H1 (cell line): ENCODE measurements at regions not wholly inside any gene's neighbourhood (a gene's known extent, or its start where the extent isn't known, plus 50 kb on each side); places are given as distances from the start of the nearest gene placed in this dataset.

Source experiments
- CTCF ChIA-PET: fragments of 300-600 bp; sonication (Branson Sonifier 250); formaldehyde crosslinking; loops from one replicate; lab custom pipeline; 2021; ENCODE audit not compliant: partially characterized antibody; lab: Charles Lee
- POLR2A ChIA-PET: fragments of 300-600 bp; sonication (Branson Sonifier 250); formaldehyde crosslinking; loops from one replicate; lab custom pipeline; 2021; ENCODE audit warnings: inconsistent platforms; ENCODE audit not compliant: partially characterized antibody; lab: Charles Lee
- DNase-seq, 2 experiments: peaks; one replicate each; pipeline versions ENCODE4 v3.0.0 to v3.0.0-alpha.2; 2010 to 2022; ENCODE audit warnings: low spot score in 2 of 2, low read depth in 1 of 2, mixed read lengths in 1 of 2
- FAIRE-seq: peaks from 2 replicates; lab custom pipeline; 2011; peaks lifted over from hg19 to GRCh38; lab: Jason Lieb, UNC
- H2AFZ ChIP-seq: 2 replicates; pipeline ENCODE4 v1.8.1; 2012; ENCODE audit warnings: low read length, inconsistent platforms
- H2AK5ac ChIP-seq: 2 replicates; pipeline ENCODE4 v1.6.1; 2013; ENCODE audit warnings: low read depth, low read length
- H2BK120ac ChIP-seq: replicated peaks from 2 replicates; pipeline ENCODE3; 2013; ENCODE audit warnings: low read depth, low read length, inconsistent platforms
- H2BK12ac ChIP-seq: 2 replicates; pipeline ENCODE4 v1.6.1; 2013; ENCODE audit warnings: low read depth, low read length
- H2BK15ac ChIP-seq: 2 replicates; pipeline ENCODE4 v1.6.1; 2013; ENCODE audit warnings: low read length
- H2BK20ac ChIP-seq: 2 replicates; pipeline ENCODE4 v1.6.1; 2013; ENCODE audit warnings: low read length
- H2BK5ac ChIP-seq: 2 replicates; pipeline ENCODE4 v1.6.1; 2013; ENCODE audit warnings: low read depth, low read length
- H3K14ac ChIP-seq: 2 replicates; pipeline ENCODE4 v1.6.1; 2013; ENCODE audit warnings: inconsistent platforms; ENCODE audit not compliant: insufficient read length
- H3K18ac ChIP-seq: 2 replicates; pipeline ENCODE4 v1.6.1; 2013; ENCODE audit warnings: low read length; ENCODE audit errors: extremely low read depth
- H3K23ac ChIP-seq: 2 replicates; pipeline ENCODE4 v1.6.1; 2013; ENCODE audit warnings: inconsistent platforms; ENCODE audit not compliant: insufficient read length
- H3K23me2 ChIP-seq: 2 replicates; pipeline ENCODE4 v1.6.1; 2013; ENCODE audit warnings: low read depth, low read length
- H3K27ac ChIP-seq: 2 replicates; pipeline ENCODE4 v1.6.1; 2011; ENCODE audit warnings: low read depth, low read length, inconsistent platforms
- H3K27me3 ChIP-seq, 4 experiments: replicated peaks in 1 of 4; 1 replicate in 1 of 4; 2 replicates in 3 of 4; pipeline versions ENCODE4 v1.6.1 to v1.8.1; 2011 to 2013; ENCODE audit warnings: low read length in 3 of 4, mild to moderate bottlenecking in 3 of 4, inconsistent platforms in 2 of 4, mixed read lengths in 2 of 4, moderate library complexity in 1 of 4; ENCODE audit not compliant: control insufficient read depth in 3 of 4, insufficient read depth in 3 of 4; ENCODE audit errors: extremely low read depth in 1 of 4
- H3K36me3 ChIP-seq, 4 experiments: 2 replicates each; pipeline versions ENCODE4 v1.6.1 to v1.8.1; 2011 to 2013; ENCODE audit warnings: mild to moderate bottlenecking in 4 of 4, low read length in 3 of 4, moderate library complexity in 2 of 4, control low read depth in 1 of 4, inconsistent platforms in 1 of 4; ENCODE audit not compliant: insufficient read depth in 4 of 4, control insufficient read depth in 2 of 4
- H3K4ac ChIP-seq: replicated peaks from 2 replicates; pipeline ENCODE3; 2013; ENCODE audit warnings: low read length, low read depth, mixed read lengths, inconsistent platforms; ENCODE audit not compliant: insufficient read length
- H3K4me1 ChIP-seq, 4 experiments: replicated peaks in 1 of 4; 1 replicate in 1 of 4; 2 replicates in 3 of 4; pipeline versions ENCODE4 v1.6.1 to v1.8.1; 2011 to 2013; ENCODE audit warnings: low read length in 3 of 4, inconsistent platforms in 2 of 4, mixed read lengths in 1 of 4; ENCODE audit not compliant: insufficient read depth in 4 of 4, control insufficient read depth in 3 of 4
- H3K4me2 ChIP-seq, 2 experiments: 2 replicates each; pipeline versions ENCODE4 v1.6.1 to v1.8.1; 2011 to 2013; ENCODE audit warnings: low read depth in 2 of 2, low read length in 2 of 2, control low read depth in 1 of 2, inconsistent platforms in 1 of 2, mild to moderate bottlenecking in 1 of 2; ENCODE audit not compliant: insufficient read depth in 1 of 2
- H3K4me3 ChIP-seq, 4 experiments: fragments of 200-600, 300-600 bp in 1 of 4; sonication (generic), shearing (Covaris generic), sonication (Bioruptor Twin) in 1 of 4; 2 replicates each; pipeline versions ENCODE4 v1.5.1 to v1.8.1; 2011 to 2016; ENCODE audit warnings: low read length in 4 of 4, low read depth in 3 of 4, control low read depth in 2 of 4, inconsistent platforms in 2 of 4, mild to moderate bottlenecking in 2 of 4, mixed read lengths in 1 of 4, moderate library complexity in 1 of 4; ENCODE audit not compliant: insufficient read depth in 2 of 4; ENCODE audit errors: extremely low read depth in 1 of 4
- H3K56ac ChIP-seq: replicated peaks from 2 replicates; pipeline ENCODE3; 2013; ENCODE audit warnings: low read depth, mild to moderate bottlenecking, mixed read lengths, low read length, inconsistent platforms; ENCODE audit not compliant: insufficient read length
- H3K79me1 ChIP-seq: 2 replicates; pipeline ENCODE4 v1.6.1; 2013; ENCODE audit warnings: low read depth, low read length, control low read depth
- H3K79me2 ChIP-seq, 2 experiments: 2 replicates each; pipeline versions ENCODE4 v1.6.1 to v1.8.1; 2012 to 2013; ENCODE audit warnings: low read length in 2 of 2, mild to moderate bottlenecking in 2 of 2, inconsistent platforms in 1 of 2; ENCODE audit not compliant: insufficient read depth in 2 of 2, control insufficient read depth in 1 of 2
- H3K9ac ChIP-seq, 4 experiments: replicated peaks in 1 of 4; 1 replicate in 1 of 4; 2 replicates in 3 of 4; pipeline versions ENCODE4 v1.6.1 to v1.8.1; 2011 to 2013; ENCODE audit warnings: low read depth in 3 of 4, low read length in 3 of 4, control low read depth in 2 of 4, mild to moderate bottlenecking in 2 of 4, moderate library complexity in 2 of 4, inconsistent platforms in 1 of 4; ENCODE audit errors: extremely low read depth in 1 of 4
- H3K9me3 ChIP-seq, 2 experiments: 2 replicates each; pipeline versions ENCODE4 v1.6.1 to v1.8.1; 2012 to 2013; ENCODE audit warnings: mild to moderate bottlenecking in 2 of 2, moderate library complexity in 2 of 2, control low read depth in 1 of 2, inconsistent platforms in 1 of 2, low read depth in 1 of 2, low read length in 1 of 2, mixed read lengths in 1 of 2; ENCODE audit not compliant: insufficient read depth in 2 of 2
- H4K20me1 ChIP-seq, 2 experiments: replicated peaks in 1 of 2; 2 replicates each; pipeline versions ENCODE3 to v1.8.1; 2011 to 2013; ENCODE audit warnings: inconsistent platforms in 2 of 2, low read length in 2 of 2, mild to moderate bottlenecking in 1 of 2; ENCODE audit not compliant: insufficient read depth in 2 of 2, control insufficient read depth in 1 of 2
- H4K5ac ChIP-seq: 2 replicates; pipeline ENCODE4 v1.6.1; 2013; ENCODE audit warnings: low read length, low read depth, mixed read lengths, inconsistent platforms; ENCODE audit not compliant: insufficient read length
- H4K8ac ChIP-seq: 2 replicates; pipeline ENCODE4 v1.8.0; 2013; ENCODE audit warnings: mild to moderate bottlenecking, moderate library complexity, low read length, inconsistent platforms; ENCODE audit not compliant: insufficient read depth; ENCODE audit errors: extremely low read depth
- H4K91ac ChIP-seq: replicated peaks from 2 replicates; pipeline ENCODE3; 2013; ENCODE audit warnings: low read length, mixed read lengths, inconsistent platforms; ENCODE audit not compliant: insufficient read length
- NANOG ChIP-seq: IDR thresholded peaks from 2 replicates; pipeline ENCODE4 v1.6.1; 2011; ENCODE audit warnings: low read length, low read depth, mild to moderate bottlenecking, inconsistent platforms; ENCODE audit not compliant: insufficient read depth, poor library complexity, severe bottlenecking
- POU5F1 ChIP-seq: IDR thresholded peaks from 2 replicates; pipeline ENCODE4 v1.6.1; 2011; ENCODE audit warnings: low read depth, mild to moderate bottlenecking, low read length, moderate library complexity
- RXRA ChIP-seq: IDR thresholded peaks from 2 replicates; pipeline ENCODE4 v1.6.1; 2011; ENCODE audit warnings: low read depth, mild to moderate bottlenecking, low read length, moderate library complexity; ENCODE audit not compliant: insufficient read depth
- SRF ChIP-seq: IDR thresholded peaks from 2 replicates; pipeline ENCODE4 v1.6.1; 2011; ENCODE audit warnings: mild to moderate bottlenecking, low read depth, low read length, moderate library complexity
- TEAD4 ChIP-seq: IDR thresholded peaks from 2 replicates; pipeline ENCODE4 v1.6.1; 2012; ENCODE audit warnings: low read depth, low read length, inconsistent platforms, mixed read lengths
- WGBS, 2 experiments: shearing (Covaris generic) in 1 of 2; methylation state at CpG; one replicate each; pipeline versions ENCODE4 v1.1.6 to v1.1.7; 2013 to 2015; ENCODE audit warnings: low lambda C conversion rate in 2 of 2, mixed read lengths in 2 of 2, inconsistent platforms in 1 of 2, low coverage in 1 of 2, missing lambda C conversion rate in 1 of 2; ENCODE audit not compliant: insufficient replicate concordance in 2 of 2, insufficient coverage in 1 of 2, insufficient read length in 1 of 2; ENCODE audit errors: extremely low coverage in 1 of 2, missing lambda C conversion rate in 1 of 2; 5-methylcytosine and 5-hydroxymethylcytosine counted together
- TF ChIP-seq, protein P1 (sequence below): IDR thresholded peaks from 2 replicates; pipeline ENCODE4 v1.6.1; 2011; ENCODE audit warnings: low read depth, mild to moderate bottlenecking, low read length; ENCODE audit not compliant: insufficient read depth

DNA sequence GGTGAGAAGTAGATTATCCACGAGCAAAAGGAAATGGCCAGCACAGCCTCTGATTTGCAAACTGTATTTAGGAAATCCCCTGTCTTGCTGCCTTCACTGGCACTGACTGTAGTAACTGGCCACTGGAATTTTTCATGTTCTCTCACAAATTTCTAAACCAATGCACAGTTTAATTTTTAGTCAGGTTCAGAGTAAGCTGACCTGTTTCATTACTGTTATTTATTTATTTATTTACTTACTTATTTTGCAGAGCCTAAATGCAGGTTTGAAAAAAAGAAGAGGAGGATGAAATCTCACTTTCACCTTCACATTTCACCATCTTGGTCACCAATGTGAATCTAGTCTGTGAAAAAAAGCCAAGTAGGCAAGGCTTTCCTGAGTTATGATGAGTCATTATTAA, 291.0 kb downstream of the PLOD2 start:
- H4K5ac ChIP-seq: no peak overlapping the region
- no peak for DNase-seq
- ChIA-PET CTCF (no interaction called here), POLR2A (no interaction called here)
- no peaks in the 10 kb centered on the region for H3K79me2 ChIP-seq
- 93% methylated on average over 1 of the region's 1 CpG; no CpG with 5 or more reads in 1 of the 2 experiments for whole genome bisulfite sequencing, 2 experiments
- H3K36me3 ChIP-seq: no peaks in the 10 kb centered on the region
- H3K9me3 ChIP-seq: no peaks in the 10 kb centered on the region
- no peak overlapping the region for H2BK12ac ChIP-seq
- H3K4me2 ChIP-seq: no peak overlapping the region
- H3K56ac ChIP-seq: no peak overlapping the region
- no peaks in the 10 kb centered on the region for H3K27me3 ChIP-seq
- no peak overlapping the region for H2BK15ac ChIP-seq
- H3K79me1 ChIP-seq: no peaks in the 10 kb centered on the region
- H2BK5ac ChIP-seq: no peak overlapping the region
- H2BK20ac ChIP-seq: no peak overlapping the region
- FAIRE-seq: no peak
- H4K91ac ChIP-seq: no peak overlapping the region
- no peak overlapping the region for H3K23ac ChIP-seq
- no peak overlapping the region for H2AK5ac ChIP-seq
- H3K14ac ChIP-seq: no peak overlapping the region
- H3K4me1 ChIP-seq: no peaks in the 10 kb centered on the region
- H4K20me1 ChIP-seq: no peaks in the 10 kb centered on the region
- H3K27ac ChIP-seq: no peak overlapping the region
- TF ChIP-seq TEAD4 (no peak), NANOG (no peak), SRF (no peak), RXRA (no peak), POU5F1 (no peak)
- TF ChIP-seq, protein P1, sequence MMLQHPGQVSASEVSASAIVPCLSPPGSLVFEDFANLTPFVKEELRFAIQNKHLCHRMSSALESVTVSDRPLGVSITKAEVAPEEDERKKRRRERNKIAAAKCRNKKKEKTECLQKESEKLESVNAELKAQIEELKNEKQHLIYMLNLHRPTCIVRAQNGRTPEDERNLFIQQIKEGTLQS: no peak
- H3K23me2 ChIP-seq: no peaks in the 10 kb centered on the region; the same call in 1 of the 2 replicates
- H3K4me3 ChIP-seq: no peak overlapping the region
- no peak overlapping the region for H3K9ac ChIP-seq
- H3K18ac ChIP-seq: no peak overlapping the region
- H2AFZ ChIP-seq: peak overlapping the region; percentile 80; the same call in 1 of the 2 replicates
- no peak overlapping the region for H2BK120ac ChIP-seq
- no peak overlapping the region for H4K8ac ChIP-seq
- no peak overlapping the region for H3K4ac ChIP-seq
